ENCODE measurements at regions not wholly inside any gene's neighbourhood (a gene's known extent, or its start where the extent isn't known, plus 50 kb on each side); places are given as distances from the start of the nearest gene placed in this dataset.

- Histone ChIP-seq H3K27me3 (no peaks in the 10 kb centered on the region), H3K4me1 (no peaks in the 10 kb centered on the region), H3K27ac (no peak overlapping the region), H3K4me3 (no peak overlapping the region), H3K9me3 (peaks cover 0 to 12% (median 0%) of the 10 kb centered on the region in 3 donors), H3K36me3 (no peaks in the 10 kb centered on the region)
- no peak for TF ChIP-seq POLR2AphosphoS5 (IDR thresholded peaks at IDR 0.05)
- TF ChIP-seq POLR2A (IDR thresholded peaks at IDR 0.05) = no peak
- TF ChIP-seq CTCF (IDR thresholded peaks at IDR 0.05) = no peak
- TF ChIP-seq EP300 (IDR thresholded peaks at IDR 0.05) = no peak
- ATAC-seq = no peak
- 44% methylated on average over 2 of the region's 2 CpGs; no CpG with 5 or more reads in 1 of the 2 donors for WGBS, 2 donors (ENCODE audit: low coverage in 1 of 2)
These were observed 289.6 kb downstream of the DTWD2 start for GRCh38 chr5:118698774-118699173.

- Histone ChIP-seq H3K4me3 (no peak overlapping the region), H3K9me3 (no peaks in the 10 kb centered on the region), H3K36me3 (no peaks in the 10 kb centered on the region), H3K27ac (no peak overlapping the region), H3K4me1 (no peaks in the 10 kb centered on the region), H3K27me3 (no peaks in the 10 kb centered on the region)
- TF ChIP-seq CTCF (IDR thresholded peaks at IDR 0.05) = no peak
- no peak for TF ChIP-seq EP300 (IDR thresholded peaks at IDR 0.05)
- no peak for TF ChIP-seq POLR2A (IDR thresholded peaks at IDR 0.05)
- no peak for TF ChIP-seq POLR2AphosphoS5 (IDR thresholded peaks at IDR 0.05)
- WGBS, 2 donors (ENCODE audit: low coverage in 1 of 2) = 89 to 100% methylated on average over 1 to 2 of the region's 2 CpGs
- no peak for ATAC-seq
These were observed 292.3 kb downstream of the DTWD2 start for GRCh38 chr5:118696076-118696475.

- no peak for TF ChIP-seq EP300 (IDR thresholded peaks at IDR 0.05)
- TF ChIP-seq POLR2AphosphoS5 (IDR thresholded peaks at IDR 0.05) = no peak
- TF ChIP-seq CTCF (IDR thresholded peaks at IDR 0.05) = no peak
- no peak for TF ChIP-seq POLR2A (IDR thresholded peaks at IDR 0.05)
- no peak overlapping the region for H3K27ac ChIP-seq
- no peaks in the 10 kb centered on the region for H3K27me3 ChIP-seq
- WGBS, 2 donors (ENCODE audit: low coverage in 1 of 2) = 78% methylated on average over 3 of the region's 4 CpGs; no CpG with 5 or more reads in 1 of the 2 donors
- H3K36me3 ChIP-seq = no peaks in the 10 kb centered on the region
- H3K4me1 ChIP-seq = no peaks in the 10 kb centered on the region
- ATAC-seq = no peak
- no peak overlapping the region for H3K4me3 ChIP-seq
- no peaks in the 10 kb centered on the region for H3K9me3 ChIP-seq
These were observed 295.5 kb downstream of the DTWD2 start for GRCh38 chr5:118692811-118693342.

- Histone ChIP-seq H3K9me3 (no peaks in the 10 kb centered on the region), H3K36me3 (no peaks in the 10 kb centered on the region), H3K27me3 (no peaks in the 10 kb centered on the region), H3K4me3 (no peak overlapping the region), H3K27ac (no peak overlapping the region), H3K4me1 (no peaks in the 10 kb centered on the region)
- no peak for ATAC-seq
- WGBS, 2 donors (ENCODE audit: low coverage in 1 of 2) = 77 to 82% methylated on average over 5 of the region's 5 CpGs
- TF ChIP-seq CTCF (IDR thresholded peaks at IDR 0.05) (no peak), EP300 (IDR thresholded peaks at IDR 0.05) (no peak), POLR2A (IDR thresholded peaks at IDR 0.05) (no peak), POLR2AphosphoS5 (IDR thresholded peaks at IDR 0.05) (no peak)
These were observed 300.4 kb downstream of the DTWD2 start for GRCh38 chr5:118687661-118688621.
